ENCODE measurements at regions not wholly inside any gene's neighbourhood (a gene's known extent, or its start where the extent isn't known, plus 50 kb on each side); places are given as distances from the start of the nearest gene placed in this dataset.

DNA sequence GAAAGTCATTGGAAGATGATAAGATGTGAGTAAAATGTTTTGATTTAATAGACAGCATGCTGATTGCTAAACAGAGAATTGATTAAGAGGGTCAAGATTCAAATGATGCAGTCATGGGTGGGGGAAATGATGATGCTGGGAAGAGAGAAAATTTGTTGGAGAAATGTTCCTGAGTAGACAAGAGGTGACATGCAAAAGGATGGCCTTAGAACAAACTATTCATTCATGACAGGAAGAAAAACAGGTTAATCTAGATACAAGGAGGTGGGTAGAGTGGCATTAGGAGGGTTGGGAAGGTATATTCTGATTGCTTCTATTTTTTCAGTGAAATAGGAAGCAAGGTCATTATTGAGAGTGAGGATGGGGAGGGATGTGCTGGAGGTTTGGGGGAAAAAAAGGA is 146.7 kb downstream of the SEM1 start:
- TF ChIP-seq SP1 (IDR thresholded peaks at IDR 0.05) (no peak), FOXM1 (IDR thresholded peaks at IDR 0.05; ENCODE audit: borderline replicate concordance) (no peak), SUZ12 (IDR thresholded peaks at IDR 0.05) (no peak), ELF4 (IDR thresholded peaks at IDR 0.05) (no peak), TARDBP (IDR thresholded peaks at IDR 0.05) (no peak), BHLHE40 (IDR thresholded peaks at IDR 0.05; ENCODE audit: borderline replicate concordance) (no peak), ZNF384 (IDR thresholded peaks at IDR 0.05) (no peak), ARNT (IDR thresholded peaks at IDR 0.05) (no peak), FOXK2 (IDR thresholded peaks at IDR 0.05) (no peak), LEF1 (IDR thresholded peaks at IDR 0.05; ENCODE audit: borderline replicate concordance) (no peak), CTBP1 (IDR thresholded peaks at IDR 0.05; ENCODE audit: borderline replicate concordance) (no peak), FOXA1 (IDR thresholded peaks at IDR 0.05) (no peak)

All from HEK293T (cell line).